ENCODE measurements at regions not wholly inside any gene's neighbourhood (a gene's known extent, or its start where the extent isn't known, plus 50 kb on each side); places are given as distances from the start of the nearest gene placed in this dataset.

DNA sequence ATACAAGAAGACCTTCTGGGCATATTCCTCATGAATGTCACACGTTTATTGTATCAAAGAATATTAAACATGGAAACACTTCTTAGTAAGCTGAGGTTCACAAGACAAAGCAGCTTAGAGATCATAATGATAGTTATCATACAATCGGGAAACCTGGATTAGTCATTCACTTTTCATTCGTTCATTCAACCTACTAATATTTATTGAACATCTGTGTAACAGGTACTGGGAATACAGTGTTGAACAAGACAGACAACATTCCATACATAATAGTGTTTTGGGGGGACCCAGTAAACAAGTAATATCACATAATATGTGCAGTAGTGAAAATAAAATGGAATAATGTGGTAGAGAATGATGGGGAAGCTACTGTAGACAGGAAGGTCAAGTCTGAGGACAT lies 100.6 kb upstream of the GRIP1 start:
- POLR2A ChIA-PET, result no interaction called here
- DNase-seq (ENCODE audit: low spot score), result no peak
- intact Hi-C loops (cut with micrococcal nuclease; ENCODE audit: unreplicated experiment), result no loop called here
- BruUV-seq (replicated peaks), result no TSS peak
- no peaks in the 10 kb centered on the region for H3K9me3 ChIP-seq (ENCODE audit: low read length)
- H3K4me2 ChIP-seq (ENCODE audit: low read length), result no peak overlapping the region
- H3K27ac ChIP-seq (ENCODE audit: low read depth, low read length, poor library complexity, severe bottlenecking), result no peak overlapping the region
- H3K9me2 ChIP-seq (ENCODE audit: insufficient read depth, low read length), result no peaks in the 10 kb centered on the region
- H4K20me1 ChIP-seq (ENCODE audit: insufficient read depth, low read length), result no peaks in the 10 kb centered on the region
- CTCF ChIA-PET (ENCODE audit: unreplicated experiment), result no interaction called here
- H3K79me2 ChIP-seq (ENCODE audit: insufficient read depth, low read depth, low read length), result no peaks in the 10 kb centered on the region
- H3K36me3 ChIP-seq (ENCODE audit: insufficient read depth, low read length), result no peaks in the 10 kb centered on the region
- H3K4me3 ChIP-seq (ENCODE audit: low read depth, low read length, poor library complexity, severe bottlenecking), result no peak overlapping the region
- no peak overlapping the region for H2AFZ ChIP-seq (ENCODE audit: low read length)
- TF ChIP-seq, protein P1, sequence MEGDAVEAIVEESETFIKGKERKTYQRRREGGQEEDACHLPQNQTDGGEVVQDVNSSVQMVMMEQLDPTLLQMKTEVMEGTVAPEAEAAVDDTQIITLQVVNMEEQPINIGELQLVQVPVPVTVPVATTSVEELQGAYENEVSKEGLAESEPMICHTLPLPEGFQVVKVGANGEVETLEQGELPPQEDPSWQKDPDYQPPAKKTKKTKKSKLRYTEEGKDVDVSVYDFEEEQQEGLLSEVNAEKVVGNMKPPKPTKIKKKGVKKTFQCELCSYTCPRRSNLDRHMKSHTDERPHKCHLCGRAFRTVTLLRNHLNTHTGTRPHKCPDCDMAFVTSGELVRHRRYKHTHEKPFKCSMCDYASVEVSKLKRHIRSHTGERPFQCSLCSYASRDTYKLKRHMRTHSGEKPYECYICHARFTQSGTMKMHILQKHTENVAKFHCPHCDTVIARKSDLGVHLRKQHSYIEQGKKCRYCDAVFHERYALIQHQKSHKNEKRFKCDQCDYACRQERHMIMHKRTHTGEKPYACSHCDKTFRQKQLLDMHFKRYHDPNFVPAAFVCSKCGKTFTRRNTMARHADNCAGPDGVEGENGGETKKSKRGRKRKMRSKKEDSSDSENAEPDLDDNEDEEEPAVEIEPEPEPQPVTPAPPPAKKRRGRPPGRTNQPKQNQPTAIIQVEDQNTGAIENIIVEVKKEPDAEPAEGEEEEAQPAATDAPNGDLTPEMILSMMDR (conservative IDR thresholded peaks at IDR 0.05; ENCODE audit: low read length), result no peak
- no peak for TF ChIP-seq EZH2phosphoT487 (IDR thresholded peaks at IDR 0.05; ENCODE audit: borderline replicate concordance, low read depth, low read length)
- H3K4me1 ChIP-seq (ENCODE audit: insufficient read depth, low read length, poor library complexity, severe bottlenecking), result no peaks in the 10 kb centered on the region

DNA sequence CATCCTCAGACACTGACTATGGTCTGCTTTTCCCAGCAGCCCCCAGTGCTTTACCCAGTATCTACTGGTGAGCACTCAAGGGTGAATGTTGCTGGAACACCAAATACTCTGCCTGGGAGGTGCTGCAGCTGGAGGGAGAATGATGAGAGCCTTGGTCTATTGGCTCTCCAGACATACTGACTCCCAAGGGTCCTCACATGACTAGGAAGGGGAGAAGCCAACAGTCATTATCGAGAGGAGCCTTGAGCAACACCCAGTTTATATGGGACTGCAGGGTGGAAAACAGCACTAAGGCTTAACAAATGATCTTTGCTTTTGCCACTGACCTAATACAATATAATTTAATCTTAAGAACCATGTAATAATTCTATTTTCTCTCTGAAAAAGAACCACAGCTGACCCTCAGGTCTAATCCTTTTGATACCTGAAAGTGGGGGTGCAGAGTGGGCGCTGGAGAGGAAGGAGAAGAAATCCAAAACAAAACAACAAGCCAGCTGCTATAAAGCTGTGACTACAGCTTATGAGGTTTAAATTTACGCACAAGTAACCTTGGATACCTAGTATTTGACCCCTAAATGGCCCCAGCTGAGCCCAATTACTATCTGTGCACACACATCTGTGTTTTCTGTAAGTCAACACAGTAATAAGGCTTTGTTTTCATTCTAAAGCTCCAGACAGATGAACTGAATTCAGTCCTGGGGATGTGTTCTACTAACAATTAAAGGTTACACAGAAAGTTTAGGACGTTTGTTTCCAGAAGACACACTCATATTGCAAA lies 107.8 kb upstream of the GRIP1 start:
- no peaks in the 10 kb centered on the region for H3K9me3 ChIP-seq (ENCODE audit: low read length)
- H2AFZ ChIP-seq (ENCODE audit: low read length), result no peak overlapping the region
- ChIA-PET CTCF (ENCODE audit: unreplicated experiment) (no interaction called here), POLR2A (no interaction called here)
- H3K79me2 ChIP-seq (ENCODE audit: insufficient read depth, low read depth, low read length), result no peaks in the 10 kb centered on the region
- H3K4me1 ChIP-seq (ENCODE audit: insufficient read depth, low read length, poor library complexity, severe bottlenecking), result no peaks in the 10 kb centered on the region
- TF ChIP-seq EZH2phosphoT487 (IDR thresholded peaks at IDR 0.05; ENCODE audit: borderline replicate concordance, low read depth, low read length), result no peak
- TF ChIP-seq, protein P1 (conservative IDR thresholded peaks at IDR 0.05; ENCODE audit: low read length), result no peak
- no peaks in the 10 kb centered on the region for H4K20me1 ChIP-seq (ENCODE audit: insufficient read depth, low read length)
- H3K9me2 ChIP-seq (ENCODE audit: insufficient read depth, low read length), result no peaks in the 10 kb centered on the region
- no TSS peak for BruUV-seq (replicated peaks)
- DNase-seq (ENCODE audit: low spot score), result no peak
- H3K27ac ChIP-seq (ENCODE audit: low read depth, low read length, poor library complexity, severe bottlenecking), result no peak overlapping the region
- H3K4me3 ChIP-seq (ENCODE audit: low read depth, low read length, poor library complexity, severe bottlenecking), result no peak overlapping the region
- intact Hi-C loops (cut with micrococcal nuclease; ENCODE audit: unreplicated experiment), result no loop called here
- H3K4me2 ChIP-seq (ENCODE audit: low read length), result no peak overlapping the region
- no peaks in the 10 kb centered on the region for H3K36me3 ChIP-seq (ENCODE audit: insufficient read depth, low read length)

GRCh38 chr12:66799551-66799950 lies 120.7 kb upstream of the GRIP1 start:
- ChIA-PET CTCF (ENCODE audit: unreplicated experiment) (no interaction called here), POLR2A (interaction anchor here (1.2 kb wide), 1 partner anchor 9 kb away, joined by 3 read pairs; no protein-coding TSS in a partner anchor)
- Histone ChIP-seq H3K4me2 (ENCODE audit: low read length) (no peak overlapping the region), H3K9me3 (ENCODE audit: low read length) (no peaks in the 10 kb centered on the region), H4K20me1 (ENCODE audit: insufficient read depth, low read length) (no peaks in the 10 kb centered on the region), H3K4me3 (ENCODE audit: low read depth, low read length, poor library complexity, severe bottlenecking) (no peak overlapping the region), H2AFZ (ENCODE audit: low read length) (no peak overlapping the region), H3K4me1 (ENCODE audit: insufficient read depth, low read length, poor library complexity, severe bottlenecking) (no peaks in the 10 kb centered on the region), H3K27ac (ENCODE audit: low read depth, low read length, poor library complexity, severe bottlenecking) (no peak overlapping the region), H3K9me2 (ENCODE audit: insufficient read depth, low read length) (no peaks in the 10 kb centered on the region), H3K36me3 (ENCODE audit: insufficient read depth, low read length) (no peaks in the 10 kb centered on the region), H3K79me2 (ENCODE audit: insufficient read depth, low read depth, low read length) (no peaks in the 10 kb centered on the region)
- TF ChIP-seq EZH2phosphoT487 (IDR thresholded peaks at IDR 0.05; ENCODE audit: borderline replicate concordance, low read depth, low read length), result no peak
- no TSS peak for BruUV-seq (replicated peaks)
- DNase-seq (ENCODE audit: low spot score), result no peak
- intact Hi-C loops (cut with micrococcal nuclease; ENCODE audit: unreplicated experiment), result no loop called here
